Activated naive CD8-positive, alpha-beta T cell treated with anti-CD3 and anti-CD28 coated beads, Interleukin-2, amount 50 U/mL, for 24 hours (primary cell): ENCODE measurements at regions not wholly inside any gene's neighbourhood (a gene's known extent, or its start where the extent isn't known, plus 50 kb on each side); places are given as distances from the start of the nearest gene placed in this dataset.

Source experiments
- ATAC-seq: fragments of 150-1000 bp; cut with Tn5 transposase; one replicate; pipeline ENCODE4 v1.10.0; 2021
- DNase-seq: peaks from one replicate; pipeline ENCODE4 v3.0.0; 2021
- H3K27ac Mint-ChIP-seq: one replicate; pipeline ENCODE4 v1.8.0; 2021; ENCODE audit warnings: mild to moderate bottlenecking, mixed read lengths
- H3K27me3 Mint-ChIP-seq: one replicate; pipeline ENCODE4 v1.8.0; 2021; ENCODE audit warnings: mixed read lengths
- H3K36me3 Mint-ChIP-seq: one replicate; pipeline ENCODE4 v1.8.0; 2021; ENCODE audit warnings: low read depth, mixed read lengths
- H3K4me1 Mint-ChIP-seq: one replicate; pipeline ENCODE4 v1.8.0; 2021; ENCODE audit warnings: mixed read lengths
- H3K4me3 Mint-ChIP-seq: one replicate; pipeline ENCODE4 v1.8.0; 2021; ENCODE audit warnings: mild to moderate bottlenecking, moderate library complexity, mixed read lengths
- H3K9me3 Mint-ChIP-seq: one replicate; pipeline ENCODE4 v1.8.0; 2021; ENCODE audit warnings: mixed read lengths

- Mint-ChIP-seq H3K4me3 (no peak overlapping the region), H3K27ac (no peak overlapping the region), H3K27me3 (peaks cover 6% of the 10 kb centered on the region), H3K9me3 (no peaks in the 10 kb centered on the region), H3K36me3 (no peaks in the 10 kb centered on the region), H3K4me1 (no peaks in the 10 kb centered on the region)
- DNase-seq (no peak), ATAC-seq (no peak)
Observed at GRCh38 chr11:130698174-130698573, 218.1 kb downstream of the SNX19 start.

DNA sequence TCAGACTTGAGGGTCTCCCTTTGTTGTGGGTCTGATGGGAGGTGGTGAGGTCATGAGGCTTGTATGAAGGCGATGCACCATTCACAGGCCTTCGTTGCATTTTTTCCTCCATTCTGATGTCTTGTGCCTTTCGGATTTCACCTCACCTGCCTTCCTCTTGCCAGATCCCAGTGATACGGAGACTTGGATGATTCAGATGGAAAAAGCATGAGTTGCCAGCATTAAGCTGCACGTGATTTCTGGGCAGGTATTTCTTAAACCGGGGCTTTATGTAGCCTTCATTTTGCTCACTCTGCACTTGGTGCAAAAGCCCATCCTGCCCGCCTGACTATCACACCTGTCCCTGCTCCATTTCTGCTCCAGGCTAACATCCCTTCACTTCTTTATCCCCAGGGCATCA lies 216.7 kb downstream of the SNX19 start:
- Mint-ChIP-seq H3K36me3 (no peaks in the 10 kb centered on the region), H3K27me3 (peaks cover 8% of the 10 kb centered on the region), H3K4me1 (no peaks in the 10 kb centered on the region), H3K27ac (no peak overlapping the region), H3K9me3 (no peaks in the 10 kb centered on the region), H3K4me3 (no peak overlapping the region)
- DNase-seq, result no peak
- ATAC-seq, result no peak

DNA sequence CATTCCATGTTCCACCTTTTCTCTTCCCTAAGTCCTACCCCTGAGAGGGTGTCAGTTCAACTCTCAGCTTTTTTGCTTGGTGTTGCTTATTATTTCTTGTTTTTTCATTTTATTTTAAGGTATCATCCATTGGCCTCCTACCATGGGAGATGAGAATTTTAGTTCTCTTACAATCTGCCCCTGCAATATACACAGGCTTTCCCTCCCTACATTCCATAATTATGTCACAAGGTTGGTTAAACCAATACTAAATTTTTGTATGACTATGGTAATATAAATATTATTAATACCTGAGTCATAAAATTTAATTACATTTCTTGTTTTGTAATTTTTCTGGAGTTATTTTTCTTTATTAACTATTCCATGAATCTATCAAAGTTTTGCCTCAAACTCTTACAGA lies 216.2 kb downstream of the SNX19 start:
- H3K9me3 Mint-ChIP-seq, result no peaks in the 10 kb centered on the region
- H3K4me1 Mint-ChIP-seq, result no peaks in the 10 kb centered on the region
- no peak for ATAC-seq
- H3K4me3 Mint-ChIP-seq, result no peak overlapping the region
- no peak for DNase-seq
- peaks cover 8% of the 10 kb centered on the region for H3K27me3 Mint-ChIP-seq
- H3K36me3 Mint-ChIP-seq, result no peaks in the 10 kb centered on the region
- no peak overlapping the region for H3K27ac Mint-ChIP-seq

DNA sequence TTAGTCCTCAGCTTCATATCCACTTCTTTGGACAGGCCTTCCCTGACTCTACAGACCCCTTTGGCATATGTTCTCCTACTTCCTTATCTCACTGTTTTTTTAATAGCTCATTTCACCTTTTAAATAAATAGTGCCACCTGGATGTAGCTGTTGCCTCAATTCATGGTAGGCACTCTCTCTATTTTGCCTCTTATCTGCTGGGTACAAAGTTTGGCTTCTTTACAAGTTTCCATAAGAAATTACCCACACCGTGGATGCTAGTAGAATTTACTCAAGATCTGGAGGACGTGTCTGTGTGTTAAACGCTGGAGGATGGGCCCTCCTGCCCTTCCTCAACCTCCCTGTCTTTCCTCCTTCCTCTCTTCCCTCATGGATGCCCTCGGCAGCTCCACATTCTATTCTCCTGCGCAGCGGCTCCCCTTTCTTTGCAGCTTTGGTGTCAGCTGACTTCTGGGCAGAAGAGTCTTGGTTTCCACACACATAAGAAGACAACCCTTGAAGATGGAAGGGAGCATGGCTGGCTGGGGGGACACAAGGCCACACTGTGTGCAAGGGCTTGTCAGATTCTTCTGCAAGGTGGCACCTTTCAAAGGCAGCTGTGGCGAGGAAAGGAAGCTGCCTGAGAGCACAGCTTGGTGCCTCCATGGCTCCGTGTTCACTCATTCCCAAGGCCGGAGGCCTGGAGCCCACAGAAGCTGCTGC lies 212.6 kb downstream of the SNX19 start:
- no peak overlapping the region for H3K27ac Mint-ChIP-seq
- ATAC-seq, result no peak
- H3K4me3 Mint-ChIP-seq, result no peak overlapping the region
- H3K4me1 Mint-ChIP-seq, result no peaks in the 10 kb centered on the region
- H3K9me3 Mint-ChIP-seq, result no peaks in the 10 kb centered on the region
- no peak for DNase-seq
- H3K27me3 Mint-ChIP-seq, result peaks cover 12% of the 10 kb centered on the region
- H3K36me3 Mint-ChIP-seq, result no peaks in the 10 kb centered on the region

- Mint-ChIP-seq H3K4me1 (no peaks in the 10 kb centered on the region), H3K9me3 (no peaks in the 10 kb centered on the region), H3K27ac (no peak overlapping the region), H3K36me3 (no peaks in the 10 kb centered on the region), H3K4me3 (no peak overlapping the region), H3K27me3 (peaks cover 12% of the 10 kb centered on the region)
- no peak for DNase-seq
- no peak for ATAC-seq
Observed at GRCh38 chr11:130705670-130706421, 210.4 kb downstream of the SNX19 start.

- Mint-ChIP-seq H3K9me3 (no peaks in the 10 kb centered on the region), H3K27ac (no peak overlapping the region), H3K36me3 (no peaks in the 10 kb centered on the region), H3K27me3 (peaks cover 10% of the 10 kb centered on the region), H3K4me3 (no peak overlapping the region), H3K4me1 (no peaks in the 10 kb centered on the region)
- ATAC-seq (no peak), DNase-seq (no peak)
Observed at GRCh38 chr11:130706572-130706971, 209.7 kb downstream of the SNX19 start.

DNA sequence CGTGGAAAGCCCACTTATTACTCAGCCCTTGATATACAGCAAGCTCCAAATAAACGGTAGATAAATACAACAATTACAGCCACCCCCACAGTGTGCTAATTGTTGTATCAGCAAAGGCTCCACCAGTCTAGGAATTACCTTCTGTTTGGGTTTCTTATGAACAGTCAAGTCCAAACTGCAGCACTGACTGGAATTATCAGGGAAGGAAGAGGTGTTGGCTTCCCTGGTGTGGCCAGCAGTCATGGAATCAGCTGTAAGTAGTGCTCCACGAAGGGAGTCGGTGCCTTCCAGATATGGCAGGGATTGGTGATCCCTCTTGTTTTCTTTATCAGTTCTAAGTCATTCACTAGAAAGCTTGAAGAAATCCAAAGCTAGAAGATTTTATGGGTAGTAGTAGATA lies 209.1 kb downstream of the SNX19 start:
- Mint-ChIP-seq H3K27ac (no peak overlapping the region), H3K9me3 (no peaks in the 10 kb centered on the region), H3K4me3 (no peak overlapping the region), H3K36me3 (no peaks in the 10 kb centered on the region), H3K27me3 (peaks cover 10% of the 10 kb centered on the region), H3K4me1 (no peaks in the 10 kb centered on the region)
- ATAC-seq (no peak), DNase-seq (no peak)

DNA sequence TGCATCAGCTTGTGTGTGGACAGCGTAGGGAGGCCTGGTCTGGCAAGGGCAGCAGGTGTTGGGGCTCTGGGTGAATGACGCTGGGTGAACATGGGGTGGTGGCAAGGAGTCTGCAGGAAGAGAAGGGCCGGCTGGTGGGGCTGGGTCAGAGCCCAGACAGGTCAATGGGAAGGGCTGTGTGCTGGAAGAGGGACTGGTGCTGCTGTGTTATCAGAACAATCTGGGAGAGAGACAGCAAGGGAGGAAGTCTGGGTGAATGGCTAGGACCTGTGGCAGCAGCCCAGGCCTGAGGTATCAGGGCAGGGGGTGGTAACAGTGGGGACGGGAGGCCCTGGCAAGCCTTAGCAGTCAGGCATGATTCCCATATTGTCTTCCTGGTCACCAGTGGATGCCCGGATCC lies 206.7 kb downstream of the SNX19 start:
- H3K9me3 Mint-ChIP-seq, result no peaks in the 10 kb centered on the region
- no peak overlapping the region for H3K4me3 Mint-ChIP-seq
- H3K4me1 Mint-ChIP-seq, result no peaks in the 10 kb centered on the region
- peaks cover 6% of the 10 kb centered on the region for H3K27me3 Mint-ChIP-seq
- no peaks in the 10 kb centered on the region for H3K36me3 Mint-ChIP-seq
- H3K27ac Mint-ChIP-seq, result no peak overlapping the region
- ATAC-seq (no peak), DNase-seq (no peak)

- DNase-seq (no peak), ATAC-seq (no peak)
- Mint-ChIP-seq H3K36me3 (no peaks in the 10 kb centered on the region), H3K9me3 (no peaks in the 10 kb centered on the region), H3K27ac (no peak overlapping the region), H3K4me3 (no peak overlapping the region), H3K27me3 (peaks cover 7% of the 10 kb centered on the region), H3K4me1 (no peaks in the 10 kb centered on the region)
Observed at GRCh38 chr11:130710021-130710420, 206.3 kb downstream of the SNX19 start.

DNA sequence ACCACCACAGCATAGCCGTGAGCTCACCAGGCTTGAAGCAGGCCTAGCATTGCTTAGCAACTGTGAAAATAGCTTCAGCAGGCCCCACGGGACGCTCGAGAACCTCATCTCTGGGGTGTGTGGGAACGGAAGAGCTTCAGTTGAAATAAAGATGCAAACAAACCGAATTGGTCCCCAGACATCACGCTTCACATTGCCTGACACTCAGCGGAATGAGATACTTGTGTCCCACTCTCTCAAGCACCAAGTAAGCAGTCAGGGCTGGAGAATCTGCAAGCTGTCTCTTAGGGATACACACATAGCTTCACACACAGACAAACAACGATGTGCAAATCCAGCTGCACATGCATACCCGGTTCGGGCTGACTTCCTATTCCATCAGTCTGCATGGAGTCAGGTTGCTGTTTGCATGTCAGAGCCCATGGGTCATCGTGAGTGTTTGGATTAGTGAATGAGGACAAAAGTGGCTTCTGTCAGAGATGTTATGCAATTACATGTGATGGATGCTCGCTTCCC lies 205.7 kb downstream of the SNX19 start:
- no peak overlapping the region for H3K4me3 Mint-ChIP-seq
- H3K9me3 Mint-ChIP-seq, result no peaks in the 10 kb centered on the region
- no peaks in the 10 kb centered on the region for H3K4me1 Mint-ChIP-seq
- no peak for ATAC-seq
- peaks cover 9% of the 10 kb centered on the region for H3K27me3 Mint-ChIP-seq
- H3K36me3 Mint-ChIP-seq, result no peaks in the 10 kb centered on the region
- no peak overlapping the region for H3K27ac Mint-ChIP-seq
- DNase-seq, result no peak

GRCh38 chr11:130711193-130711592 lies 205.1 kb downstream of the SNX19 start:
- ATAC-seq (no peak), DNase-seq (no peak)
- H3K4me3 Mint-ChIP-seq, result no peak overlapping the region
- H3K27me3 Mint-ChIP-seq, result peaks cover 3% of the 10 kb centered on the region
- no peaks in the 10 kb centered on the region for H3K4me1 Mint-ChIP-seq
- no peak overlapping the region for H3K27ac Mint-ChIP-seq
- H3K36me3 Mint-ChIP-seq, result no peaks in the 10 kb centered on the region
- no peaks in the 10 kb centered on the region for H3K9me3 Mint-ChIP-seq

DNA sequence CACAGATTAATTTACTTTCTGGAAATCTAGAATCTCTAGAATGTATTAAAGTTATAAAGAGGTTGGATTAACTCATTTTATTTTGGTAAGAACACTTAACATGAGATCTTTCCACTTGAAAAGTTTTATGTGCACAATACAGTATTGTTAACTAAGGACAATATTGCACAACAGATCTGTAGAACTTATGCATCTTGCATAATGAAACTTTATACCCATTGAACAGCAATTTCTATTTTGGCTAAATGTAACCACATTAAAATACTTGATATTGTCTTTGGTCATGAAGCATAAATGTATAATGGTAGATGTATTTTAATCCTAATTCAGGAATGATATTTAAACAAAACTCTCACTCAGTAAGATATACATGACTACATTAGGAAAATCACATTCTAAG lies 203.8 kb downstream of the SNX19 start:
- DNase-seq (no peak), ATAC-seq (no peak)
- no peak overlapping the region for H3K27ac Mint-ChIP-seq
- H3K36me3 Mint-ChIP-seq, result no peaks in the 10 kb centered on the region
- no peaks in the 10 kb centered on the region for H3K9me3 Mint-ChIP-seq
- H3K27me3 Mint-ChIP-seq, result peaks cover 5% of the 10 kb centered on the region
- H3K4me1 Mint-ChIP-seq, result no peaks in the 10 kb centered on the region
- no peak overlapping the region for H3K4me3 Mint-ChIP-seq

GRCh38 chr11:130715085-130715876 lies 201.0 kb downstream of the SNX19 start:
- H3K27me3 Mint-ChIP-seq, result peaks cover 5% of the 10 kb centered on the region
- H3K9me3 Mint-ChIP-seq, result no peaks in the 10 kb centered on the region
- DNase-seq, result no peak
- no peaks in the 10 kb centered on the region for H3K36me3 Mint-ChIP-seq
- no peaks in the 10 kb centered on the region for H3K4me1 Mint-ChIP-seq
- H3K27ac Mint-ChIP-seq, result no peak overlapping the region
- ATAC-seq, result no peak
- H3K4me3 Mint-ChIP-seq, result no peak overlapping the region

DNA sequence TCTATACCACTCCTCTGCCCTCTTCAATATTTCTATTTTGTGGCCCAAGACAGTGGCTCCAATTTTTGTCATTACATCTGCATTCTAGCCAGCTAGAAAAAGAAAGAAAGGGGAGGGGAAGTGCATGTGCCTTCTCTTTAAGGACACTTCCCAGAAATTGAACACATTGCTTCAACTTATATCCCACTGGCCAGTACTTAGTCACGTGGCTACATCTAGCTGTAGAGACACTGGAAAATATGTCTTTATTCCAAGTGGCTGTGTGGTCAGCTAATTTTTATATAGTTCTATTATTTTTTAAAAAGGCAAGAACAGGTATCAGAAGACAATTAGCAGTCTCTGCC lies 200.4 kb downstream of the SNX19 start:
- no peak for ATAC-seq
- Mint-ChIP-seq H3K4me1 (no peaks in the 10 kb centered on the region), H3K27me3 (peaks cover 5% of the 10 kb centered on the region), H3K36me3 (no peaks in the 10 kb centered on the region), H3K27ac (no peak overlapping the region), H3K9me3 (no peaks in the 10 kb centered on the region), H3K4me3 (no peak overlapping the region)
- DNase-seq, result no peak

DNA sequence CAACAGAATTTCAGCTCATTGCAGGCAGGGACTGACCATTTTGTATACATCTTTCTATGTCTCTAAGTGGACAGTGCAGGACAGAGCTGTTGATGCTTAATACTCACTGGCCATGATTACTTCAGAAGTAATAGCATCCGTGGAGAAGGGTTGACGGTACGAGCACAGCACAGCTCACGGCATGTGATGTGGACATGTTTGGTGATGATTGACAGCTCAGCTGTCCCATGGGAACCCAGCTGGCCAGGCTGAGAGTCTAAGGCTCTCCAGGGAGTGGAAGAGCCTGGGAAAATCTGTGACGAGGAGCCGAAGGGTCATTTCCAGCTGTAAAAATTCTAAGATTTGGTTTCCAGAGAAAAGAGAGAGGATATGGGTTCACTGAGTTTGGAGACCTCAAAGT lies 198.2 kb downstream of the SNX19 start:
- ATAC-seq (no peak), DNase-seq (no peak)
- Mint-ChIP-seq H3K27me3 (peaks cover 5% of the 10 kb centered on the region), H3K4me3 (no peak overlapping the region), H3K27ac (no peak overlapping the region), H3K9me3 (no peaks in the 10 kb centered on the region), H3K36me3 (no peaks in the 10 kb centered on the region), H3K4me1 (no peaks in the 10 kb centered on the region)
